Tibial artery (tissue), 4 donors: ENCODE measurements at regions not wholly inside any gene's neighbourhood (a gene's known extent, or its start where the extent isn't known, plus 50 kb on each side); places are given as distances from the start of the nearest gene placed in this dataset.

Experiments
- DNase-seq, 2 donors: peaks; one replicate each; pipeline ENCODE4 v3.0.0-alpha.2; 2019
- H3K27ac ChIP-seq, 2 donors: fragments of 200-600 bp; sonication (generic) in 1 of 2; 1 replicate in 1 of 2; 2 replicates in 1 of 2; pipeline ENCODE4 v1.5.1; 2018 to 2019; ENCODE audit warnings: mild to moderate bottlenecking in 1 of 2
- H3K27me3 ChIP-seq, 2 donors: fragments of 200-600 bp; sonication (generic) in 1 of 2; one replicate each; pipeline versions ENCODE4 v1.5.1 to v1.6.0; 2016 to 2019
- H3K36me3 ChIP-seq, 3 donors: fragments of 200-600 bp; sonication (generic) in 2 of 3; one replicate each; pipeline ENCODE4 v1.5.1; 2016 to 2019; ENCODE audit warnings: mild to moderate bottlenecking in 2 of 3
- H3K4me1 ChIP-seq, 4 donors: fragments of 200-600 bp; sonication (generic) in 2 of 4; 1 replicate in 3 of 4; 2 replicates in 1 of 4; pipeline ENCODE4 v1.5.1; 2016 to 2019
- H3K4me3 ChIP-seq, 2 donors: fragments of 200-600 bp; sonication (generic) in 1 of 2; 1 replicate in 1 of 2; 2 replicates in 1 of 2; pipeline ENCODE4 v1.5.1; 2018 to 2019; ENCODE audit warnings: mild to moderate bottlenecking in 2 of 2
- H3K9me3 ChIP-seq, 3 donors: fragments of 200-600 bp; sonication (generic) in 1 of 3; one replicate each; pipeline ENCODE4 v1.5.1; 2016 to 2019
- intact Hi-C: fragments of 100-400 bp; cut with DNase I; formaldehyde crosslinking; loops from one replicate; pipeline ENCODE4 v1.15.0; 2023; ENCODE audit warnings: low total_unique reads
- TF ChIP-seq, protein P1 (sequence below), 2 experiments: fragments of 200-600 bp in 1 of 2; fragments of 450-650 bp in 1 of 2; IDR thresholded peaks; one replicate each; pipeline ENCODE4 v1.5.1; 2017 to 2019; ENCODE audit warnings: antibody characterized with exemption in 2 of 2, mild to moderate bottlenecking in 1 of 2, moderate library complexity in 1 of 2

DNA sequence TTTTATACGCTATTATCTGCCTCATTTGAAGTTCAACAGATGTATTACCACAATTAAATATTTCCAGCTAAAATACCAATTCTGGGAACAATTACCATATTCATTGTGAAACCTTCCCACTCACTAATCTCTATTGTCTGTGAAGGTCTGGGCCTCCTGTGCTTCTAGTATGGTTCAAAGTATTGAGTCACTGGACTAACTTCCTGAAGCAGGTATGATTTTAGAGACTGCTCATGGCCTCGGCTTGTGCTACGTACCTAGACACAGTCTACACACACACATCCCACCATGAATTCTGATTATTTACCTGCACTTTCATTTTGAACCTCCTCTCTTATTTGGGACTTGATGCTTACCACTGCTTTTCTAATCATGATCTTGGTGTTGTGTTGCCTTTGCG is 180.7 kb upstream of the EPHA4 start:
- intact Hi-C loops: no loop called here
- DNase-seq: no peak
- Histone ChIP-seq H3K4me1 (no peaks in the 10 kb centered on the region), H3K27ac (no peak overlapping the region), H3K4me3 (no peak overlapping the region), H3K27me3 (no peaks in the 10 kb centered on the region), H3K9me3 (no peaks in the 10 kb centered on the region), H3K36me3 (no peaks in the 10 kb centered on the region)
- TF ChIP-seq, protein P1, sequence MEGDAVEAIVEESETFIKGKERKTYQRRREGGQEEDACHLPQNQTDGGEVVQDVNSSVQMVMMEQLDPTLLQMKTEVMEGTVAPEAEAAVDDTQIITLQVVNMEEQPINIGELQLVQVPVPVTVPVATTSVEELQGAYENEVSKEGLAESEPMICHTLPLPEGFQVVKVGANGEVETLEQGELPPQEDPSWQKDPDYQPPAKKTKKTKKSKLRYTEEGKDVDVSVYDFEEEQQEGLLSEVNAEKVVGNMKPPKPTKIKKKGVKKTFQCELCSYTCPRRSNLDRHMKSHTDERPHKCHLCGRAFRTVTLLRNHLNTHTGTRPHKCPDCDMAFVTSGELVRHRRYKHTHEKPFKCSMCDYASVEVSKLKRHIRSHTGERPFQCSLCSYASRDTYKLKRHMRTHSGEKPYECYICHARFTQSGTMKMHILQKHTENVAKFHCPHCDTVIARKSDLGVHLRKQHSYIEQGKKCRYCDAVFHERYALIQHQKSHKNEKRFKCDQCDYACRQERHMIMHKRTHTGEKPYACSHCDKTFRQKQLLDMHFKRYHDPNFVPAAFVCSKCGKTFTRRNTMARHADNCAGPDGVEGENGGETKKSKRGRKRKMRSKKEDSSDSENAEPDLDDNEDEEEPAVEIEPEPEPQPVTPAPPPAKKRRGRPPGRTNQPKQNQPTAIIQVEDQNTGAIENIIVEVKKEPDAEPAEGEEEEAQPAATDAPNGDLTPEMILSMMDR (IDR thresholded peaks at IDR 0.05): no peak

DNA sequence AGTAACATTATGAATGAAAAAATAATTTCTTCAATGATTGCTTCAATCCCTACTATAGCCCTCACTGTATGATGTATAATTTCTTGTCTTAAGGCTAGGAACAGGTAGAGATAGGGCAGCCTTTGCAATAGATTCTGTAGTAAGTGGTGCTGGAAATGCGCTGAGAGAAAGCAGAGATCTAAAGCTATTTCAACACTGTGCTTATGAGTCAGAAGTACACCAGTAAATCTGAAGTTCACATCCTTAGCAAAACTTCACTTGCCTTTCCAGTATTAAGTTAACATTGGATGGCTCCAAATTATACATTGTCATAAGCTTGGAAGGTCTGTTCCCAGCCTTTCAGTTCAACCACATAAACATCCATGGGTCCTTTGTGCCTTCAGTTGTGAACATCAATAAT is 178.2 kb upstream of the EPHA4 start:
- Histone ChIP-seq H3K27me3 (no peaks in the 10 kb centered on the region), H3K4me1 (no peaks in the 10 kb centered on the region), H3K27ac (no peak overlapping the region), H3K4me3 (no peak overlapping the region), H3K36me3 (no peaks in the 10 kb centered on the region), H3K9me3 (no peaks in the 10 kb centered on the region)
- no peak for DNase-seq
- TF ChIP-seq, protein P1 (IDR thresholded peaks at IDR 0.05): no peak
- intact Hi-C loops: no loop called here

DNA sequence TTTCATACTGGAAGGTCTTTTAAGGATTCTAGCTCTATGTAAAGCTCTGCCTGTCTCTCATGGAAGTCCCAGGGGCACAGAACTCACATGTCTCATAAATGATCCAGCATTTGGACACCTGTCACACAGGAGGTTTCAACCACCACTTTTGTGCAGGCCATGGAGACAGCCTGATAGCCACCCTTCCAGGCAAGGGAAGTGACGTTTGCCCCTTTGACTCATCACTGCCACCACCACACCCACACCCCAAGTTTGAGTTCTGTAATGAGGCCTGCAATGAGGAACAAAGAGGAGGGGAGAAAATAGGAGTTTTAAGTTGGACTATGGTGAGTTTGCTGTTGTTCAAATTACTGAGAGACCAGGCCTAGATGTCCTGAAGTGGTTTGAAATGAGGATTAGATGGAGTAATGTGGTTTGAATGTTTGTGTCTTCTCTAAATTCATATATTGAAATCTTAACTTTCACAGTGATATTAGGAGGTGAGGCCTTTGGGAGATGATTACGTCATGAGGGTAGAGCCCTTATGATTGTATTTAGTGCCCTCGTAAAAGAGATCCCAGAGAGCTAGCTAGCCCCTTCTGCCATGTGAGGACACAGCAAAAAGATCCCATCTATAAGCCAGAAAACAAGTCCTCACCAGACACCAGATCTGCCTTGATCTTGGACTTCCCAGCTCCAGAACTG is 175.3 kb upstream of the EPHA4 start:
- Histone ChIP-seq H3K9me3 (no peaks in the 10 kb centered on the region), H3K27ac (no peak overlapping the region)
- intact Hi-C loops: no loop called here

DNA sequence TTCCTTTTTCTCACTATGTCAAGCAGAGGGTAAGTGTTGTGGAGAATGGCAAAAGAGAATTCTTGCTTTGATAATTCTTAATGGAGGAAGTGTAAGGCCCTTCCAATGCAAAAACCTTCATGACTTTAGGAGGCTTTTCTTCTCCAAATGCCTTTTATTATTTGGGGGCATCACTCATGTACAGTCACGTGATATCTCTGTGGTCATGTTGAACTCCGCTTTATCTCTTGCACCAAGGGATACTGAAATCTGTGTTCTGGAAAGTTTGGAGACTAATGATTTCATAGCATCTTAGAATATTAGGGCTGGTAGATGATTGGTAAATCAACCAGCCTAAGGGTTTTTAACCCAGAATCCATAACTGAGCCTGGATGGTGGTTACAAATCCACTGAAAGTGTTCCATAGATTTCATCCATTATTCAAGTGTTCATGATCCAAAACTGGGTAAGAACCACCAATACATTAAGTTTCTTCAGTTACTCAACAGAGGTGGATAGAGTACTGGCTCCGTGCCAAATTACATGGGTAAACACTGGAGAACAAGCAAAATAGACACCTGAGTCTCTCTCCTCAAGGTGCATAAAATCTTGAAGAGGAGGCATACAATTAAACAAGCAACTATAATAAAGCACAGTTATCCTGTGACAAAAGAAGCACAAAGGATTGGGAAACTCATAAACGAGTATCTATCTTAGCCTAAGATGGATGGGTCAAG is 169.6 kb upstream of the EPHA4 start:
- Histone ChIP-seq H3K36me3 (no peaks in the 10 kb centered on the region), H3K4me3 (no peak overlapping the region), H3K9me3 (no peaks in the 10 kb centered on the region), H3K27me3 (no peaks in the 10 kb centered on the region), H3K27ac (no peak overlapping the region), H3K4me1 (no peaks in the 10 kb centered on the region)
- DNase-seq: no peak
- intact Hi-C loops: no loop called here
- TF ChIP-seq, protein P1 (IDR thresholded peaks at IDR 0.05): no peak

More for the DNA sequence above, 175.3 kb upstream of the EPHA4 start:
- no peaks in the 10 kb centered on the region for H3K4me1 ChIP-seq
- TF ChIP-seq, protein P1 (IDR thresholded peaks at IDR 0.05): no peak
- H3K4me3 ChIP-seq: no peak overlapping the region
- no peak for DNase-seq
- H3K27me3 ChIP-seq: no peaks in the 10 kb centered on the region
- H3K36me3 ChIP-seq: no peaks in the 10 kb centered on the region

DNA sequence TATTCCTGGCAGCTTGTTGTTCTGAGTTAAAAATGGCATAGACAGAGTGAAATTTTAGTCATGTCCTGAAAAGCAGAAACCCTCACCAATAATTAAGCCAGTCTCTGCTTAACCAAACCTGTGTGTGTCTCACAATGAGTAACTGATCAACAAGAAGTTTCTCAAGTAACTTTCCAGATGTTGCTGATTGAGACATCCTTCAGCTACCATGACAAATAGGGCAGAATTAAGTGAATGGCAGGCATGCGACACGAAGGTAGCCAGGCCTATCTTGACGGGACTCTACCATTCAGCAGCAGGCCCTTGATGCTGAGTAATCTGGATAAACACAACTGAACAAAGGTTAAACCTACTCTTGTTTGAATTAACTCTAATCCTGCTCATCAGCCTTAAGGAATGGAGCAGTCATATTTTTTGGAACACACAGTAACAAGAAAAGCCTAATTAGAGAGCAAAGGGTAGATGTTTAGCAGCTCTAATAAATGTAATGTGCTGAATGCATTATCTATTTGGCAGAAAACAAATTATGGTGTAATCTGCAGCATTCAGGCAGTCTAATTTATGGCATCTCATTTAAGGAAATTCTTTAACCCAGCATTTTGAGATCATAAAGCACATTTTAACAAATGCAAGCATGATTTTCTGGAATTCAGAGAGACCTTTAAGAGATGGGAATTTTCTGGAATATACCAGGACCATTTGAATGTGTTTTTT is 159.5 kb upstream of the EPHA4 start:
- DNase-seq: no peak
- H3K27ac ChIP-seq: no peak overlapping the region
- H3K4me1 ChIP-seq: no peaks in the 10 kb centered on the region
- no peak overlapping the region for H3K4me3 ChIP-seq
- H3K27me3 ChIP-seq: no peaks in the 10 kb centered on the region
- TF ChIP-seq, protein P1 (IDR thresholded peaks at IDR 0.05): no peak
- no peaks in the 10 kb centered on the region for H3K36me3 ChIP-seq
- intact Hi-C loops: no loop called here
- no peaks in the 10 kb centered on the region for H3K9me3 ChIP-seq
